GM06990 (cell line): ENCODE measurements at regions not wholly inside any gene's neighbourhood (a gene's known extent, or its start where the extent isn't known, plus 50 kb on each side); places are given as distances from the start of the nearest gene placed in this dataset.

Experiments used
- DNase-seq: peaks from one replicate; pipeline ENCODE4 v3.0.0-alpha.2; 2011; ENCODE audit not compliant: insufficient read length; ENCODE audit errors: extremely low read depth
- H3K27me3 ChIP-seq: replicated peaks from 2 replicates; pipeline ENCODE4 v1.6.0; 2011; ENCODE audit warnings: low read length; ENCODE audit not compliant: control insufficient read depth, insufficient read depth
- H3K36me3 ChIP-seq: 2 replicates; pipeline ENCODE4 v1.5.1; 2011; ENCODE audit warnings: low read length; ENCODE audit not compliant: control insufficient read depth, insufficient read depth
- H3K4me3 ChIP-seq: replicated peaks from 2 replicates; pipeline ENCODE4 v1.5.1; 2011; ENCODE audit warnings: low read depth, mild to moderate bottlenecking, control low read depth, low read length
- TF ChIP-seq, protein P1 (sequence below): IDR thresholded peaks from 2 replicates; pipeline ENCODE4 v1.5.1; 2011; ENCODE audit warnings: low read length, control low read depth, mild to moderate bottlenecking, inconsistent platforms; ENCODE audit not compliant: insufficient read depth, poor library complexity, severe bottlenecking

DNA sequence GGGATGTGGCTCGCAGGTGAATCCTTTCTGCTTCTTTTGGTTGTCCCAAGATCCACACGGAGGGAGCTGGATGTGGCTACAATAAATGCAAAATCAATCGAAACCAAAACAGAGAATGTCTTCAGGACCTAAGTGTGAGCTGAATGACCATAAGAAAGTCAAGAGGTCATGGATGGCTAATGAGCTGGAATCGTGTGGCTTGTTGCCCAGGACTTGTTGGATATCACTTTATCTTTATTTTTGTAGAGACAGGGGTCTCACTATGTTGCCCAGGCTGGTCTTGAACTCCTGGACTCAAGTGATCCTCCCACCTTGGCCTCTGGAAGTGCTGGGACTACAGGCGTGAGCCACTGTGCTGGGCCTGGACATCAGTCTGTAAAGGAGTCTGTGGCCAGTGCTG is 326.8 kb upstream of the N4BP1 start:
- H3K36me3 ChIP-seq: no peaks in the 10 kb centered on the region
- no peak overlapping the region for H3K4me3 ChIP-seq
- TF ChIP-seq, protein P1, sequence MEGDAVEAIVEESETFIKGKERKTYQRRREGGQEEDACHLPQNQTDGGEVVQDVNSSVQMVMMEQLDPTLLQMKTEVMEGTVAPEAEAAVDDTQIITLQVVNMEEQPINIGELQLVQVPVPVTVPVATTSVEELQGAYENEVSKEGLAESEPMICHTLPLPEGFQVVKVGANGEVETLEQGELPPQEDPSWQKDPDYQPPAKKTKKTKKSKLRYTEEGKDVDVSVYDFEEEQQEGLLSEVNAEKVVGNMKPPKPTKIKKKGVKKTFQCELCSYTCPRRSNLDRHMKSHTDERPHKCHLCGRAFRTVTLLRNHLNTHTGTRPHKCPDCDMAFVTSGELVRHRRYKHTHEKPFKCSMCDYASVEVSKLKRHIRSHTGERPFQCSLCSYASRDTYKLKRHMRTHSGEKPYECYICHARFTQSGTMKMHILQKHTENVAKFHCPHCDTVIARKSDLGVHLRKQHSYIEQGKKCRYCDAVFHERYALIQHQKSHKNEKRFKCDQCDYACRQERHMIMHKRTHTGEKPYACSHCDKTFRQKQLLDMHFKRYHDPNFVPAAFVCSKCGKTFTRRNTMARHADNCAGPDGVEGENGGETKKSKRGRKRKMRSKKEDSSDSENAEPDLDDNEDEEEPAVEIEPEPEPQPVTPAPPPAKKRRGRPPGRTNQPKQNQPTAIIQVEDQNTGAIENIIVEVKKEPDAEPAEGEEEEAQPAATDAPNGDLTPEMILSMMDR: no peak
- no peaks in the 10 kb centered on the region for H3K27me3 ChIP-seq
- DNase-seq: no peak

DNA sequence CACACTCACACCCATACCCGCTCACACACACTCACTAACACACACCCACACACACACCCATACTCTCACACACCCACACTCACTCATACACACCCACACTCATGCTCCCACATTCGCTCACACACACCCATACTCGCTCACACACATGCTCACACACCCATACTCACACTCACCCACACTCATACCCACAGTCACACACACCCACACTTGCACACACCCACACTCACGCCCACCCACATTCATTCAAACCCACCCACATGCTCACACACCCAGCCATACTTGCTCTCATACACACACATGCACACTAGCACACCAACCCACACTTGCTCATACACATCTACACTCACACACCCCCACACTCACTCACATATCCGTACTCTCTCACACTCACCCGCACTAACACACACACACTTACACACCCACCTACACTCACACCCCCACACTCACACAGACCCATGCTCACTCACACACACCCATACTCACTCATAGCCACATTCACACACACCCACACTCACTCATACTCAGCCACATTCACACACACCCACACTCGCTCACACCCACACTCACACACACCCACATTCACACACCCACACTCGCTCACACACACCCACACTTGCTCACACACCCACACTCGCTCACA is 322.4 kb upstream of the N4BP1 start:
- no peak for DNase-seq
- no peak overlapping the region for H3K4me3 ChIP-seq
- H3K36me3 ChIP-seq: no peaks in the 10 kb centered on the region
- TF ChIP-seq, protein P1: no peak
- no peaks in the 10 kb centered on the region; the same call in 1 of the 2 replicates for H3K27me3 ChIP-seq

DNA sequence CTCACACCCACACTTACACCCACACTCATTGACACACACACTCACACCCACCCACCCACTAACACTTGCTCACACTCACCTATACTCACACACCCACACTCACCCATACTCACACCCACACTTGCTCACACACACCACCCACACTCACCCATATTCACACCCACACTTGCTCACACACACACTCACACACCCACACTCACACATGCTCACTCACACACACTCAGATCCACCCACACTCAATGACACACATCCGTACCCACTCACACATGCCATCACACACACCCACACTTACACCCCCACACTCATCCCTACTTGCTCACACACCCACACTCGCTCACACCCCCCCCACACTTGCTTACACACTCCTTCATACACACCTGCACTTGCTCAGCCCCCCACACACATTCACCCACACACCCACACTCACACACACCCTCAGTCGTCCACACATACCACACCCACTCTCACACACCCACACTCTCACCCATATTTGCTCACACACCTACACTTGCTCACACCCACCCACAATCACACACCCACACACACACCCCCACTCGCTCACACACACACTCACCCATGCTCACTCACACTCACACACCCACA is 321.1 kb upstream of the N4BP1 start:
- TF ChIP-seq, protein P1: no peak
- H3K4me3 ChIP-seq: no peak overlapping the region
- no peaks in the 10 kb centered on the region for H3K36me3 ChIP-seq
- DNase-seq: no peak
- H3K27me3 ChIP-seq: no peaks in the 10 kb centered on the region; the same call in 1 of the 2 replicates

DNA sequence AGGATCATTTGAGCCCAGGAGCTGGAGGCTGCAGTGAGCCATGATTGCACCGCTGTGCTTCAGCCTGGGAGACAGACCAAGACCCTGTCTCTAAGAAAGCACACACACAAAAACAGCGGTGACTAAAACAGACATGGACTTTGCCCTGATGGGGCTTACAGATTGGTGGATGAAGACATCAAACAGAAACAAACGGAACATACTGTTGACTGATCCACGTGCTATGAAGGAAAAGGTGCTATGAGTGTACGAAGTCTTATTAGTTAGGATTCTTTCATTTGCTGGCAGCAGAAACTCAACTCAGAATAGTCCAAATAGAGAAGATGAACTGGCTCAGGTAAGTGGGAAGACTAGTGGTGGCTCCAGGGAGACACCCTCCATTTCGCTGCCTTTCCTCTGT is 309.8 kb upstream of the N4BP1 start:
- TF ChIP-seq, protein P1: no peak
- no peak overlapping the region for H3K4me3 ChIP-seq
- no peaks in the 10 kb centered on the region for H3K27me3 ChIP-seq
- no peak for DNase-seq
- no peaks in the 10 kb centered on the region for H3K36me3 ChIP-seq

DNA sequence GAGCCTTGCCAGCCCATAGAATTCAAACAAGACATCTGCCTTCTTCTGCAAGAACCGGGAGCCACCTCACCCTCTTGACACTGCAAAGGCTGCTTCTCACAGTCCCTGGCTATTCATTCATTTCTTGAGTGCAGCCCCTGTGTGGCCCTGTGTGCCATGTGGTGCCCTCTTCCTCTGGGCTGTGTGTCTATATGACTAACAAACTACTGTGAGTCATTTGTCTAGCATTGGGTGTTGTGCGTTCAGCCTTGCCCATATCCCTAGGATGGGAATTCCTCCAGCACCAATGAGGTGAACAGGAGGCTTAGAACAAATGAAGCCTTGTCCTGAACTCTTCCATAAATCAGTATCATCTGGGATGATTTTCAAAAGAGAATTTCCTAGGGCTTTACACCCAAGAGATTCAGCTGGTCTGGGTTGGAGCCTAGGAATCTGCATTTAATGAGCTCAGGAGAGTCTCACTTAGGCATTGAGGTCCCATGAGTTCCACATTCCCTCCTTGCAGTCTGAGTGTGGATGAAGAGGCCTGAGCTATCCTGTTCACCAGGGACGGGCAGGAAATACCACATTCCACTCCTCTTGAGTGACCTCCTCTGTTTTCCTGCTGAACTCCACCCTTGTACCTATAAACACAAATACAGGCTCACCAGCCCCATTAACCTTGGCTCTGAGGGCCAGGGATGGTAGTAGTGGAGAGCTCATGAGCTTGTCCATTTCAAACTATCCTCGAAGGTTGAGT is 308.7 kb upstream of the N4BP1 start:
- H3K27me3 ChIP-seq: no peaks in the 10 kb centered on the region
- H3K36me3 ChIP-seq: no peaks in the 10 kb centered on the region
- no peak for DNase-seq
- TF ChIP-seq, protein P1: no peak
- H3K4me3 ChIP-seq: no peak overlapping the region
